Gastrocnemius medialis (tissue), 4 donors: ENCODE measurements at regions not wholly inside any gene's neighbourhood (a gene's known extent, or its start where the extent isn't known, plus 50 kb on each side); places are given as distances from the start of the nearest gene placed in this dataset.

Experiments used
- POLR2A ChIP-seq, 2 donors: fragments of 450-650 bp; IDR thresholded peaks; one replicate each; pipeline ENCODE4 v1.6.1; 2017; ENCODE audit warnings: antibody characterized with exemption in 2 of 2, mild to moderate bottlenecking in 2 of 2, moderate library complexity in 2 of 2
- TF ChIP-seq, protein P1 (sequence below), 5 experiments: fragments of 450-650 bp in 3 of 5; fragments of 200-600 bp in 2 of 5; sonication (generic) in 2 of 5; IDR thresholded peaks in 4 of 5; conservative IDR thresholded peaks in 1 of 5; 1 replicate in 4 of 5; 2 replicates in 1 of 5; pipeline ENCODE4 v1.5.1; 2016 to 2019; ENCODE audit warnings: antibody characterized with exemption in 5 of 5, mild to moderate bottlenecking in 3 of 5, moderate library complexity in 3 of 5

DNA sequence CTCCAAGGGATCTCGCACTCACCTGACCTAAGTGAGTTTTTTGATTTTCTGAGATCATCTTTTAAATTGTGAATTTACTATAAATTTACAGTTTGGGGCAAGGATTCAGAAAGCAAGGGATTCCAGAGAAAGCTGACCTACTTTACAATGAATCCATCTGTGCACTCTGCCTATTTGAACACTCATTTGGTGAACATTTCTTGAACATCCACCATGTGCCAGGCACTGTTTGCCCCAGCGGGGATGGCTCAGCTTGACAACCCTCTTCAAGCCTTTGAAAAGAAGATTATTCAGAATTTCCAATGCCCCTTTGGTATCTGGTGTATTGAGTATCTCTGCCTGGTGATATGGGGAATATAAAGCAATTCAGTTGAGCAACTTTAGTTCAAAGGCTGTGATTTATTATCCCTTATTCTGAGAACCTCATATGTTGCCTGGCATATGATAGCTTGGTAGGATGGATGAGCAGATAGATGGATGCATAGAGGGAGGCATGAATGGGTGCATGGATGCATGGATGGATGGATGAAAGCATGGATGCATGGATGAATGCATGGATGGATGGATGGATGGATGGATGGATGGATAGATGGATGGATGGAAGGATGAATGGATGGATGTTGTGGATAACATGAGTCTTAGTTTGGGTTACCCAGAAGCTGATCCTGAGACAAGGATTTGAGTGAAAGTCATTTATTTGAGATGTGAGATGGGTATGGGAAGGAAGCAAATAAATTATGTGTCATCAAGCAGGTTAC lies 149.7 kb upstream of the ZNF366 start:
- TF ChIP-seq, protein P1, sequence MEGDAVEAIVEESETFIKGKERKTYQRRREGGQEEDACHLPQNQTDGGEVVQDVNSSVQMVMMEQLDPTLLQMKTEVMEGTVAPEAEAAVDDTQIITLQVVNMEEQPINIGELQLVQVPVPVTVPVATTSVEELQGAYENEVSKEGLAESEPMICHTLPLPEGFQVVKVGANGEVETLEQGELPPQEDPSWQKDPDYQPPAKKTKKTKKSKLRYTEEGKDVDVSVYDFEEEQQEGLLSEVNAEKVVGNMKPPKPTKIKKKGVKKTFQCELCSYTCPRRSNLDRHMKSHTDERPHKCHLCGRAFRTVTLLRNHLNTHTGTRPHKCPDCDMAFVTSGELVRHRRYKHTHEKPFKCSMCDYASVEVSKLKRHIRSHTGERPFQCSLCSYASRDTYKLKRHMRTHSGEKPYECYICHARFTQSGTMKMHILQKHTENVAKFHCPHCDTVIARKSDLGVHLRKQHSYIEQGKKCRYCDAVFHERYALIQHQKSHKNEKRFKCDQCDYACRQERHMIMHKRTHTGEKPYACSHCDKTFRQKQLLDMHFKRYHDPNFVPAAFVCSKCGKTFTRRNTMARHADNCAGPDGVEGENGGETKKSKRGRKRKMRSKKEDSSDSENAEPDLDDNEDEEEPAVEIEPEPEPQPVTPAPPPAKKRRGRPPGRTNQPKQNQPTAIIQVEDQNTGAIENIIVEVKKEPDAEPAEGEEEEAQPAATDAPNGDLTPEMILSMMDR (IDR thresholded peaks at IDR 0.05 in 4 of 5, conservative IDR thresholded peaks at IDR 0.05 in 1 of 5), result no peak
- TF ChIP-seq POLR2A (IDR thresholded peaks at IDR 0.05), result no peak
